H9 (cell line): ENCODE measurements at regions not wholly inside any gene's neighbourhood (a gene's known extent, or its start where the extent isn't known, plus 50 kb on each side); places are given as distances from the start of the nearest gene placed in this dataset.

Experiments
- DNase-seq: peaks from one replicate; pipeline ENCODE4 v3.0.0-alpha.2; 2017
- H2AFZ ChIP-seq: one replicate; pipeline ENCODE4 v1.6.1; 2013; ENCODE audit warnings: mild to moderate bottlenecking, low read length, control low read depth, moderate library complexity
- H2AK5ac ChIP-seq: 2 replicates; pipeline ENCODE4 v1.6.1; 2013; ENCODE audit warnings: low read length, control low read depth, mixed read lengths; ENCODE audit not compliant: insufficient read length
- H2BK120ac ChIP-seq: one replicate; pipeline ENCODE4 v1.6.1; 2013; ENCODE audit warnings: low read depth, mild to moderate bottlenecking, low read length, control low read depth, inconsistent platforms; ENCODE audit not compliant: poor library complexity, severe bottlenecking
- H2BK12ac ChIP-seq: 2 replicates; pipeline ENCODE4 v1.6.1; 2013; ENCODE audit warnings: low read length, control low read depth, mixed read lengths, low read depth; ENCODE audit not compliant: insufficient read length
- H2BK15ac ChIP-seq: 2 replicates; pipeline ENCODE4 v1.6.1; 2013; ENCODE audit warnings: low read depth, low read length, control low read depth
- H2BK20ac ChIP-seq: one replicate; pipeline ENCODE4 v1.6.1; 2013; ENCODE audit warnings: low read depth, mild to moderate bottlenecking, low read length, control low read depth, inconsistent platforms; ENCODE audit not compliant: poor library complexity, severe bottlenecking
- H2BK5ac ChIP-seq: 2 replicates; pipeline ENCODE4 v1.6.1; 2013; ENCODE audit warnings: low read length, control low read depth, mixed read lengths; ENCODE audit not compliant: insufficient read length
- H3K14ac ChIP-seq: 2 replicates; pipeline ENCODE4 v1.6.1; 2013; ENCODE audit warnings: low read length, control low read depth; ENCODE audit not compliant: insufficient read depth
- H3K18ac ChIP-seq: 2 replicates; pipeline ENCODE4 v1.6.1; 2013; ENCODE audit warnings: low read depth, mild to moderate bottlenecking, mixed read lengths, low read length, control low read depth; ENCODE audit not compliant: insufficient read length
- H3K23ac ChIP-seq: 2 replicates; pipeline ENCODE4 v1.6.1; 2013; ENCODE audit warnings: low read length, control low read depth, mixed read lengths, low read depth; ENCODE audit not compliant: insufficient read length
- H3K23me2 ChIP-seq: 2 replicates; pipeline ENCODE4 v1.6.1; 2013; ENCODE audit warnings: low read depth, mild to moderate bottlenecking, mixed read lengths, low read length, control low read depth; ENCODE audit not compliant: insufficient read length, poor library complexity, severe bottlenecking
- H3K27ac ChIP-seq: 2 replicates; pipeline ENCODE4 v1.5.1; 2013; ENCODE audit warnings: low read length, control low read depth, mixed read lengths, low read depth; ENCODE audit not compliant: insufficient read length
- H3K27me3 ChIP-seq: 2 replicates; pipeline ENCODE4 v1.6.1; 2013; ENCODE audit warnings: low read length, control low read depth, inconsistent platforms; ENCODE audit not compliant: insufficient read depth
- H3K4ac ChIP-seq: 2 replicates; pipeline ENCODE4 v1.6.1; 2013; ENCODE audit warnings: low read depth, mild to moderate bottlenecking, control low read depth, inconsistent platforms, low read length, moderate library complexity
- H3K4me1 ChIP-seq: 2 replicates; pipeline ENCODE4 v1.6.1; 2013; ENCODE audit warnings: low read length, control low read depth, inconsistent platforms; ENCODE audit not compliant: insufficient read depth
- H3K4me2 ChIP-seq: 2 replicates; pipeline ENCODE4 v1.6.1; 2013; ENCODE audit warnings: low read length, control low read depth, mixed read lengths; ENCODE audit not compliant: insufficient read length, insufficient read depth
- H3K56ac ChIP-seq: 2 replicates; pipeline ENCODE4 v1.6.1; 2013; ENCODE audit warnings: low read depth, mild to moderate bottlenecking, mixed read lengths, low read length, control low read depth; ENCODE audit not compliant: insufficient read length
- H3K79me1 ChIP-seq: 2 replicates; pipeline ENCODE4 v1.6.1; 2013; ENCODE audit warnings: low read depth, mild to moderate bottlenecking, moderate library complexity, low read length, control low read depth, inconsistent platforms; ENCODE audit not compliant: insufficient read depth, poor library complexity, severe bottlenecking
- H3K79me2 ChIP-seq: 2 replicates; pipeline ENCODE4 v1.6.1; 2013; ENCODE audit warnings: low read length, control low read depth, inconsistent platforms; ENCODE audit not compliant: insufficient read depth
- H3K9ac ChIP-seq: 2 replicates; pipeline ENCODE4 v1.6.1; 2013; ENCODE audit warnings: low read length, control low read depth, mixed read lengths; ENCODE audit not compliant: insufficient read length; ENCODE audit errors: extremely low read depth
- H3K9me3 ChIP-seq: one replicate; pipeline ENCODE4 v1.6.1; 2013; ENCODE audit warnings: low read depth, low read length, inconsistent platforms; ENCODE audit not compliant: control insufficient read depth
- H3T11ph ChIP-seq: one replicate; pipeline ENCODE4 v1.6.1; 2013; ENCODE audit warnings: mild to moderate bottlenecking, low read length, control low read depth, inconsistent platforms
- H4K20me1 ChIP-seq: one replicate; pipeline ENCODE4 v1.6.1; 2013; ENCODE audit not compliant: control insufficient read depth, insufficient read length, insufficient read depth
- H4K5ac ChIP-seq: 2 replicates; pipeline ENCODE4 v1.6.1; 2013; ENCODE audit warnings: low read depth, mild to moderate bottlenecking, mixed read lengths, low read length, control low read depth; ENCODE audit not compliant: insufficient read length
- H4K8ac ChIP-seq: replicated peaks from 2 replicates; pipeline ENCODE4 v1.6.1; 2013; ENCODE audit warnings: low read length, control low read depth, mixed read lengths, low read depth; ENCODE audit not compliant: insufficient read length
- H4K91ac ChIP-seq: 2 replicates; pipeline ENCODE4 v1.6.1; 2013; ENCODE audit warnings: low read depth, mild to moderate bottlenecking, moderate library complexity, mixed read lengths, low read length, control low read depth; ENCODE audit not compliant: insufficient read length
- H3K27ac Mint-ChIP-seq, 3 experiments: 2 replicates in 2 of 3; 3 replicates in 1 of 3; pipeline ENCODE4 v1.8.0; 2020 to 2021; ENCODE audit warnings: mixed read lengths in 3 of 3, mild to moderate bottlenecking in 1 of 3, moderate library complexity in 1 of 3
- H3K27me3 Mint-ChIP-seq: 2 replicates; pipeline ENCODE4 v1.8.0; 2021; ENCODE audit warnings: low read depth, mild to moderate bottlenecking, moderate library complexity, mixed read lengths
- H3K36me3 Mint-ChIP-seq, 3 experiments: 2 replicates in 2 of 3; 3 replicates in 1 of 3; pipeline ENCODE4 v1.8.0; 2020 to 2021; ENCODE audit warnings: low read depth in 3 of 3, mixed read lengths in 3 of 3; ENCODE audit not compliant: insufficient read depth in 1 of 3
- H3K4me1 Mint-ChIP-seq, 2 experiments: 2 replicates each; pipeline ENCODE4 v1.8.0; 2020; ENCODE audit warnings: mixed read lengths in 2 of 2
- H3K4me3 Mint-ChIP-seq, 2 experiments: 2 replicates in 1 of 2; 3 replicates in 1 of 2; pipeline ENCODE4 v1.8.0; 2020 to 2021; ENCODE audit warnings: mild to moderate bottlenecking in 2 of 2, mixed read lengths in 2 of 2, moderate library complexity in 1 of 2
- H3K9me3 Mint-ChIP-seq, 2 experiments: 2 replicates in 1 of 2; 3 replicates in 1 of 2; pipeline ENCODE4 v1.8.0; 2020; ENCODE audit warnings: mild to moderate bottlenecking in 2 of 2, mixed read lengths in 2 of 2, moderate library complexity in 1 of 2
- WGBS: extraction: QIAGEN DNeasy Blood & Tissue Kit; methylation state at CpG from one replicate; pipeline ENCODE4 v1.1.7; 2013; ENCODE audit warnings: missing lambda C conversion rate, low lambda C conversion rate, mixed read lengths; ENCODE audit not compliant: insufficient read length; ENCODE audit errors: extremely low coverage; 5-methylcytosine and 5-hydroxymethylcytosine counted together
- TF ChIP-seq, protein P1 (sequence below): fragments of 200-600 bp; sonication (generic); conservative IDR thresholded peaks from 3 replicates; pipeline ENCODE4 v1.8.0; 2021; ENCODE audit warnings: antibody characterized with exemption, mild to moderate bottlenecking

DNA sequence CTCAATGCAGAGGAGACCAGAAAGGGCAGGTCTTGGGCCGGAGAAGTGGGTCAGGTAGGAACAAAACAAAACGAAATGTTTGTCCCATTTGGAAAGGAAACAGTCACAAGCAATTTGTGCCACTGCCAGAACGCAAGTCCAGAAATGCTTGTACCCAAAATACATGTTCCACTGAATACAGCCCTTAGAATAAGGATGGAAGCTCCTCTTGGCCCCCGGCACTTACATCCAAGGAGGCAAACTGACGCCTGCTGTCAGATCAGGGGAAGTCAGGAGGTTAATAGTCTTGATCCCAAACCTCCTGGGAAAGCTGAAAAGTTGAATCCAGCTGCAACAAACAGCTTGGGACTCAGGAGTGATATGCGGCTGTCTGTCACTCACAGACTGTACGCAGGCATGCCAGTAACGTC, 75.9 kb upstream of the GALNT2 start:
- Histone ChIP-seq H3K79me1 (no peaks in the 10 kb centered on the region), H4K91ac (no peak overlapping the region), H4K5ac (no peak overlapping the region), H4K8ac (no peak overlapping the region), H3K9me3 (no peaks in the 10 kb centered on the region), H3K27ac (no peak overlapping the region), H3K14ac (no peak overlapping the region), H4K20me1 (no peaks in the 10 kb centered on the region), H3T11ph (no peak overlapping the region), H3K27me3 (no peaks in the 10 kb centered on the region), H3K4me2 (no peak overlapping the region), H3K79me2 (no peaks in the 10 kb centered on the region), H2AK5ac (no peak overlapping the region), H3K4me1 (no peaks in the 10 kb centered on the region), H3K23me2 (no peaks in the 10 kb centered on the region), H2BK5ac (no peak overlapping the region), H2AFZ (no peak overlapping the region), H2BK12ac (no peak overlapping the region), H3K56ac (no peak overlapping the region), H2BK20ac (no peak overlapping the region), H2BK15ac (no peak overlapping the region), H3K4ac (no peak overlapping the region), H2BK120ac (no peak overlapping the region), H3K23ac (no peak overlapping the region), H3K9ac (no peak overlapping the region), H3K18ac (no peak overlapping the region)
- DNase-seq, result no peak
- TF ChIP-seq, protein P1, sequence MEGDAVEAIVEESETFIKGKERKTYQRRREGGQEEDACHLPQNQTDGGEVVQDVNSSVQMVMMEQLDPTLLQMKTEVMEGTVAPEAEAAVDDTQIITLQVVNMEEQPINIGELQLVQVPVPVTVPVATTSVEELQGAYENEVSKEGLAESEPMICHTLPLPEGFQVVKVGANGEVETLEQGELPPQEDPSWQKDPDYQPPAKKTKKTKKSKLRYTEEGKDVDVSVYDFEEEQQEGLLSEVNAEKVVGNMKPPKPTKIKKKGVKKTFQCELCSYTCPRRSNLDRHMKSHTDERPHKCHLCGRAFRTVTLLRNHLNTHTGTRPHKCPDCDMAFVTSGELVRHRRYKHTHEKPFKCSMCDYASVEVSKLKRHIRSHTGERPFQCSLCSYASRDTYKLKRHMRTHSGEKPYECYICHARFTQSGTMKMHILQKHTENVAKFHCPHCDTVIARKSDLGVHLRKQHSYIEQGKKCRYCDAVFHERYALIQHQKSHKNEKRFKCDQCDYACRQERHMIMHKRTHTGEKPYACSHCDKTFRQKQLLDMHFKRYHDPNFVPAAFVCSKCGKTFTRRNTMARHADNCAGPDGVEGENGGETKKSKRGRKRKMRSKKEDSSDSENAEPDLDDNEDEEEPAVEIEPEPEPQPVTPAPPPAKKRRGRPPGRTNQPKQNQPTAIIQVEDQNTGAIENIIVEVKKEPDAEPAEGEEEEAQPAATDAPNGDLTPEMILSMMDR, result no peak
- Mint-ChIP-seq H3K4me1 (no peaks in the 10 kb centered on the region), H3K27ac (no peak overlapping the region), H3K36me3 (no peaks in the 10 kb centered on the region), H3K4me3 (no peak overlapping the region), H3K27me3 (no peaks in the 10 kb centered on the region), H3K9me3 (no peaks in the 10 kb centered on the region)
- WGBS, result no CpG with 5 or more reads among the region's 8 CpGs
